Activated CD8-positive, alpha-beta T cell treated with anti-CD3 and anti-CD28 coated beads, Interleukin-2, amount 10 ng/mL, durations not matched to agents 7 days and 5 days (primary cell): ENCODE measurements at regions not wholly inside any gene's neighbourhood (a gene's known extent, or its start where the extent isn't known, plus 50 kb on each side); places are given as distances from the start of the nearest gene placed in this dataset.

Experiments
- ATAC-seq: fragments of 150-1000 bp; cut with Tn5 transposase; one replicate; pipeline ENCODE4 v1.10.0; 2021; ENCODE audit warnings: moderate library complexity
- CTCF ChIA-PET: fragments of 350-600 bp; sonication (Branson Sonifier 250); formaldehyde crosslinking; loops from one replicate; lab custom pipeline; 2021; ENCODE audit warnings: antibody characterized with exemption; lab: Charles Lee
- POLR2A ChIA-PET: fragments of 350-600 bp; sonication (Branson Sonifier 250); formaldehyde crosslinking; loops from one replicate; lab custom pipeline; 2021; ENCODE audit warnings: antibody characterized with exemption; lab: Charles Lee
- DNase-seq: peaks from one replicate; pipeline ENCODE4 v3.0.0-alpha.2; 2020
- H3K27ac Mint-ChIP-seq: one replicate; pipeline ENCODE4 v1.8.0; 2021; ENCODE audit warnings: mild to moderate bottlenecking, mixed read lengths
- H3K27me3 Mint-ChIP-seq: one replicate; pipeline ENCODE4 v1.8.0; 2021; ENCODE audit warnings: low read depth, mixed read lengths
- H3K36me3 Mint-ChIP-seq: one replicate; pipeline ENCODE4 v1.8.0; 2021; ENCODE audit warnings: low read depth, mixed read lengths
- H3K4me1 Mint-ChIP-seq: one replicate; pipeline ENCODE4 v1.8.0; 2021; ENCODE audit warnings: low read depth, mixed read lengths
- H3K4me3 Mint-ChIP-seq: one replicate; pipeline ENCODE4 v1.8.0; 2021; ENCODE audit warnings: mild to moderate bottlenecking, mixed read lengths
- H3K9me3 Mint-ChIP-seq: one replicate; pipeline ENCODE4 v1.8.0; 2022; ENCODE audit warnings: mixed read lengths; ENCODE audit not compliant: insufficient read depth

- Mint-ChIP-seq H3K27me3 (no peaks in the 10 kb centered on the region), H3K36me3 (no peaks in the 10 kb centered on the region), H3K9me3 (no peaks in the 10 kb centered on the region), H3K4me3 (no peak overlapping the region), H3K27ac (no peak overlapping the region), H3K4me1 (no peaks in the 10 kb centered on the region)
- ATAC-seq (no peak), DNase-seq (no peak)
- CTCF ChIA-PET = no interaction called here
- POLR2A ChIA-PET = no interaction called here
Observed at GRCh38 chr6:156181506-156181905, 595.7 kb upstream of the ARID1B start.

- POLR2A ChIA-PET = no interaction called here
- H3K9me3 Mint-ChIP-seq = no peaks in the 10 kb centered on the region
- H3K36me3 Mint-ChIP-seq = no peaks in the 10 kb centered on the region
- no peak overlapping the region for H3K27ac Mint-ChIP-seq
- no peak for DNase-seq
- no peak overlapping the region for H3K4me3 Mint-ChIP-seq
- no peak for ATAC-seq
- no peaks in the 10 kb centered on the region for H3K4me1 Mint-ChIP-seq
- H3K27me3 Mint-ChIP-seq = no peaks in the 10 kb centered on the region
- CTCF ChIA-PET = no interaction called here
Observed at GRCh38 chr6:156175971-156176421, 601.2 kb upstream of the ARID1B start.

- no peaks in the 10 kb centered on the region for H3K27me3 Mint-ChIP-seq
- ChIA-PET CTCF (interaction anchor here (1.0 kb wide), 1 partner anchor 10 kb away, joined by 3 read pairs; no protein-coding TSS in a partner anchor), POLR2A (no interaction called here)
- H3K27ac Mint-ChIP-seq = no peak overlapping the region
- H3K36me3 Mint-ChIP-seq = no peaks in the 10 kb centered on the region
- no peaks in the 10 kb centered on the region for H3K9me3 Mint-ChIP-seq
- H3K4me3 Mint-ChIP-seq = no peak overlapping the region
- no peak for ATAC-seq
- DNase-seq = no peak
- no peaks in the 10 kb centered on the region for H3K4me1 Mint-ChIP-seq
Observed at GRCh38 chr6:156175433-156175832, 601.7 kb upstream of the ARID1B start.

- H3K4me3 Mint-ChIP-seq = no peak overlapping the region
- H3K36me3 Mint-ChIP-seq = no peaks in the 10 kb centered on the region
- H3K9me3 Mint-ChIP-seq = no peaks in the 10 kb centered on the region
- H3K4me1 Mint-ChIP-seq = no peaks in the 10 kb centered on the region
- H3K27me3 Mint-ChIP-seq = no peaks in the 10 kb centered on the region
- ATAC-seq (no peak), DNase-seq (no peak)
- no peak overlapping the region for H3K27ac Mint-ChIP-seq
- POLR2A ChIA-PET = no interaction called here
- CTCF ChIA-PET = interaction anchor here (1.0 kb wide), 1 partner anchor 12 kb away, joined by 3 read pairs; no protein-coding TSS in a partner anchor
Observed at GRCh38 chr6:156174031-156174890, 602.9 kb upstream of the ARID1B start.

- peaks cover 23% of the 10 kb centered on the region for H3K4me1 Mint-ChIP-seq
- DNase-seq = no peak
- CTCF ChIA-PET = no interaction called here
Observed at GRCh38 chr6:156169371-156169770, 607.8 kb upstream of the ARID1B start.

GRCh38 chr6:156167625-156168071 is 609.5 kb upstream of the ARID1B start:
- Mint-ChIP-seq H3K36me3 (no peaks in the 10 kb centered on the region), H3K4me3 (peak overlapping the region; percentile 51), H3K27ac (peak overlapping the region; percentile 53), H3K9me3 (no peaks in the 10 kb centered on the region), H3K27me3 (peaks cover 2% of the 10 kb centered on the region), H3K4me1 (peaks cover 28% of the 10 kb centered on the region)
- ChIA-PET POLR2A (no interaction called here), CTCF (no interaction called here)
- DNase-seq (no peak), ATAC-seq (peak; percentile 39)

More at GRCh38 chr6:156169371-156169770, 607.8 kb upstream of the ARID1B start:
- no peak for ATAC-seq
- Mint-ChIP-seq H3K27me3 (peaks cover 2% of the 10 kb centered on the region), H3K9me3 (no peaks in the 10 kb centered on the region), H3K36me3 (no peaks in the 10 kb centered on the region), H3K4me3 (no peak overlapping the region), H3K27ac (no peak overlapping the region)
- POLR2A ChIA-PET = interaction anchor here (0.6 kb wide), 1 partner anchor 488 kb away, joined by 3 read pairs; no protein-coding TSS in a partner anchor

- Mint-ChIP-seq H3K4me1 (peaks cover 28% of the 10 kb centered on the region), H3K4me3 (peak overlapping the region; percentile 51)
- DNase-seq = no peak
Observed at GRCh38 chr6:156167016-156167624, 610.1 kb upstream of the ARID1B start.

GRCh38 chr6:156166093-156166492 is 611.1 kb upstream of the ARID1B start:
- ATAC-seq (no peak), DNase-seq (no peak)
- CTCF ChIA-PET = no interaction called here
- no peak overlapping the region for H3K27ac Mint-ChIP-seq
- H3K9me3 Mint-ChIP-seq = no peaks in the 10 kb centered on the region
- POLR2A ChIA-PET = no interaction called here
- peaks cover 2% of the 10 kb centered on the region for H3K27me3 Mint-ChIP-seq
- H3K36me3 Mint-ChIP-seq = no peaks in the 10 kb centered on the region
- H3K4me3 Mint-ChIP-seq = no peak overlapping the region
- peaks cover 28% of the 10 kb centered on the region for H3K4me1 Mint-ChIP-seq

More at GRCh38 chr6:156167016-156167624, 610.1 kb upstream of the ARID1B start:
- ChIA-PET POLR2A (no interaction called here), CTCF (no interaction called here)
- peak; percentile 64 for ATAC-seq
- Mint-ChIP-seq H3K36me3 (no peaks in the 10 kb centered on the region), H3K9me3 (no peaks in the 10 kb centered on the region), H3K27me3 (peaks cover 2% of the 10 kb centered on the region), H3K27ac (peak overlapping the region; percentile 53)

- H3K27ac Mint-ChIP-seq = no peak overlapping the region
- H3K9me3 Mint-ChIP-seq = no peaks in the 10 kb centered on the region
- CTCF ChIA-PET = no interaction called here
- no peak for ATAC-seq
- POLR2A ChIA-PET = no interaction called here
- H3K4me1 Mint-ChIP-seq = peaks cover 28% of the 10 kb centered on the region
- no peak overlapping the region for H3K4me3 Mint-ChIP-seq
- no peaks in the 10 kb centered on the region for H3K36me3 Mint-ChIP-seq
- DNase-seq = no peak
- peaks cover 2% of the 10 kb centered on the region for H3K27me3 Mint-ChIP-seq
Observed at GRCh38 chr6:156164701-156165452, 612.3 kb upstream of the ARID1B start.

GRCh38 chr6:156163311-156163710 is 613.9 kb upstream of the ARID1B start:
- DNase-seq (no peak), ATAC-seq (no peak)
- CTCF ChIA-PET = no interaction called here
- Mint-ChIP-seq H3K4me3 (no peak overlapping the region), H3K9me3 (no peaks in the 10 kb centered on the region), H3K4me1 (peaks cover 28% of the 10 kb centered on the region), H3K27me3 (peaks cover 2% of the 10 kb centered on the region), H3K27ac (no peak overlapping the region), H3K36me3 (no peaks in the 10 kb centered on the region)
- POLR2A ChIA-PET = no interaction called here

GRCh38 chr6:156161471-156161870 is 615.7 kb upstream of the ARID1B start:
- peaks cover 14% of the 10 kb centered on the region for H3K4me1 Mint-ChIP-seq
- POLR2A ChIA-PET = no interaction called here
- CTCF ChIA-PET = no interaction called here
- no peaks in the 10 kb centered on the region for H3K9me3 Mint-ChIP-seq
- H3K36me3 Mint-ChIP-seq = no peaks in the 10 kb centered on the region
- no peak overlapping the region for H3K4me3 Mint-ChIP-seq
- DNase-seq = no peak
- no peak overlapping the region for H3K27ac Mint-ChIP-seq
- H3K27me3 Mint-ChIP-seq = peaks cover 2% of the 10 kb centered on the region
- ATAC-seq = no peak
